GM18519 (cell line): ENCODE measurements at regions not wholly inside any gene's neighbourhood (a gene's known extent, or its start where the extent isn't known, plus 50 kb on each side); places are given as distances from the start of the nearest gene placed in this dataset.
"Not testable (repeated sequence)": the region's sequence is repeated elsewhere in the genome, so short reads cannot be mapped to it uniquely, and the experiment has no call there.

Experiments used
- ATAC-seq: cut with Tn5 transposase; IDR thresholded peaks from one replicate; pipeline ENCODE4 v1.9.1; 2021; ENCODE audit warnings: mild to moderate bottlenecking, moderate library complexity; ENCODE audit not compliant: unreplicated experiment, low FRiP score

DNA sequence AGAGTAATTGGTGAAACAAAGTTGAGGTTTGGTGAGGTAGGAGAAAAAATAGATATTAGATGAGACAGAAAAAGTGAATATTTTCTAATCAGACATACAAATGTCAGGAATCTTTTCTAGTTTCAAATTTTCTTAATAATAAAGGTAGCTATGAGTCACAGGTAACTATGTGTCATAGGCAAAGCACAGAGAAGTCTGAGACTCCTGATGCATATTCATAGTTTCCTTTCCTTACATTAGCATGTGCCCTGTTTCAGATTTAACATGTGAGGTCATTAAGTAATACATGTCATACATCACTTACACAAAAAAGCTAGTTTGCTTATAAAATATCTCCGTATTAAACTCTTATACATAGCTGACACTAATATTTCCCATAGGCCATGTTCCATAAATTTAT is 1141.3 kb upstream of the PCDH20 start:
- no peak for ATAC-seq

DNA sequence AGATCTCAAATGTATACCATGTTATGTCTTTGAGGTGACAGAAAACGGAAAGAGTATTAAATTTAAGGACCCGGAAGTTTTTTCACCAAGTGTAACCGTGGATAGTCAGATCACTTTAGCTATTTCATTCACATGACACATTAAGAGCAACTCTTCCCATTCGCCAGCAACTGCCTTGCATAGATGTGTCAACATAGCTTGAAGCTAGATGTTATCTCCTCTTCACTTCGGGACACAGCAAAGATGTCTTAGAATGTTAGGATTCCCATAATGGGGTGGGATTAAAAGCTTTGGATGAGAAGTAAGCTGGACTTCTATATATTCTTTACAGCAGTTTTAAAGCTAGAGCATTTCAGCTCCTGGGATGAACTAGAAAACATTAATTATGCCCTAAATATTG is 1135.9 kb upstream of the PCDH20 start:
- ATAC-seq, result no peak

DNA sequence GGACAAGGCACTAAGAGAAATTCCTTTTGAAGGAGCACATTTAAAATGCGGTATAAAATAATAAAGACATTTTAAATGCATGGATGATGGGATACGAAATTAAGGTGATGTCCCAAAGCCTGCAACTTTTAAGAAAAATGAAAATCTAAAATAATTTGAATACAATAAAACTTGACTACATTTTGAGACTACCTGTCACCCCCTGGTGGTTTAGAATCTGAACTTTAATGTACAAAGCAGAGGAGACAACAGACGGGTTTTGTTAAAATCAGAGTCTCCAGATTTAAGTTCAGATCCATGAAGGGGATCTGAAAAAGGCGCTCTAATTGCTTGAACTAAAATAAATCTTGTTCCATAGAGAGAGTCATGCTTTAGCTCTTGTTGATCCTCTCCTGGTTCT is 1129.3 kb upstream of the PCDH20 start:
- no peak for ATAC-seq

DNA sequence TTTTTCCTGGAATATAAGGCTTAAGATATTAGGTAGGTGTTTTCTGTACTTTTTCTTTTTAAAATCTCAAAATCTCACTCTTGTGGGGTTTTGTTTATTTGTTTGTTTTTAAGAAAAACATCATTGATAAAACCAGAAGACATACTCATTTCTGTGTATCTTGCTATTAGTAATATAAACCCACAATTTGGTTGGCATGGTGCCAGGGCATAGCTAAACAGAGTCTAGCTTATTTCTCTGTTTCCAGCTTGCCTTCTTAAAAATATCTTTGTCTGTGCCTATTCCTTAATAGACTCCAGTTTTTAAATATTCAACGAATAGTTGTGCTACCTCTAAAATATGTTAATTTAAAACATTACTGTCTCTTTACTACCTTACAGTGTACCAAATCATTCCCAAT is 1121.9 kb upstream of the PCDH20 start:
- no peak for ATAC-seq

DNA sequence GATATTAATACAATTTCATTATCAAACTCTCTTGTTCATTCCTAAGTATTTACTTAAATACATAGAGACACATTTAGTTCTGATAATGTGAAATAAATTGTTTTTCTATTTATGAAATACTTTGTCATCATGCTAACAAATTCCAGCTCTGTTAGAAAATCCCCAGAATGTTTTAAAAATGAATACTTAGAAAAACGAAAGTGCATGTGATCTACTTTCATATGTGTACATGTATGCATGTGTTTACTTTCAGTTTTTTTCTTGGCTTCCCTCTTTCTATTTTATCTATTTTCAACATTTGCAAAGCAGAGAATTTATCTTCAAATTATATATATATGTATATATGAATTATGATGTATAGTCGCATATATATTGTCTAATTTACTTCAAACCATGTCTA is 1110.0 kb upstream of the PCDH20 start:
- ATAC-seq, result peak; percentile 22

DNA sequence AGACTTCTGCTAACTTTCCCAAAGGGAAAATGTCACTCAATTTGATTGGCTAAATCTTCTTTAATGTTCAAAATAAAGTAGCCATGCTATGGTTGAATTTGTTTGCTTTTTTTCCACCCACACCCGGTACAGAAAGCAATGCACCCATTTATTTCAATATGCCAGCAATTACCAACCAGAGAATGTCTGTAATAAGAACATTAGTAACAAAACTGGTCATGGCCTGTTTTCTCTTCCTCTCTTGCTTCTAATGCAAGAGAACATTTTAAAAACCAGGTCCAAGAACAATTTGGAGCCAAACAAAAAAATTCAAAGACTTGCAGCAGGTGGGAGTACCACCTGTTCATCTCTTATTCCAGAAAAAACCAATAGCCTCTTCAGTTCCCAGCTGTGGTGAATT is 1108.8 kb upstream of the PCDH20 start:
- ATAC-seq, result peak; percentile 27

DNA sequence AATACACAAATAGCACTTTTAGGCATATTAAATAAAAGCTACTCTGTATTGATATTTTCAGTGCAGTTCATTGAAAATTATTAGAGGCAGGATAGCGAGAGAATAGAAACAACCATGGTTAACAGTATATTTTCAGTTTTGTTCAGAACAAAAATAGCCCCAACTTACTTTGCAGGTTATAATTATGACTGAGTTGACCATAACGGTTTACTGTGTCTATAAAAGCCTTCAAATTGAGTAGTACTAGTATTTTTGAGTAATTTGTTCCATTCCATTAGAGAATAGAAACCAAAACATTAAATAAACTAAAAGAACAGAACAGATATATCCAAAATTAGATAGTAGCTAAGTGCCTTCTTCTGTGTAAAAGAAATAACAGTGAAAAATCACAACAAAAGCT is 1108.4 kb upstream of the PCDH20 start:
- peak; percentile 90 for ATAC-seq

DNA sequence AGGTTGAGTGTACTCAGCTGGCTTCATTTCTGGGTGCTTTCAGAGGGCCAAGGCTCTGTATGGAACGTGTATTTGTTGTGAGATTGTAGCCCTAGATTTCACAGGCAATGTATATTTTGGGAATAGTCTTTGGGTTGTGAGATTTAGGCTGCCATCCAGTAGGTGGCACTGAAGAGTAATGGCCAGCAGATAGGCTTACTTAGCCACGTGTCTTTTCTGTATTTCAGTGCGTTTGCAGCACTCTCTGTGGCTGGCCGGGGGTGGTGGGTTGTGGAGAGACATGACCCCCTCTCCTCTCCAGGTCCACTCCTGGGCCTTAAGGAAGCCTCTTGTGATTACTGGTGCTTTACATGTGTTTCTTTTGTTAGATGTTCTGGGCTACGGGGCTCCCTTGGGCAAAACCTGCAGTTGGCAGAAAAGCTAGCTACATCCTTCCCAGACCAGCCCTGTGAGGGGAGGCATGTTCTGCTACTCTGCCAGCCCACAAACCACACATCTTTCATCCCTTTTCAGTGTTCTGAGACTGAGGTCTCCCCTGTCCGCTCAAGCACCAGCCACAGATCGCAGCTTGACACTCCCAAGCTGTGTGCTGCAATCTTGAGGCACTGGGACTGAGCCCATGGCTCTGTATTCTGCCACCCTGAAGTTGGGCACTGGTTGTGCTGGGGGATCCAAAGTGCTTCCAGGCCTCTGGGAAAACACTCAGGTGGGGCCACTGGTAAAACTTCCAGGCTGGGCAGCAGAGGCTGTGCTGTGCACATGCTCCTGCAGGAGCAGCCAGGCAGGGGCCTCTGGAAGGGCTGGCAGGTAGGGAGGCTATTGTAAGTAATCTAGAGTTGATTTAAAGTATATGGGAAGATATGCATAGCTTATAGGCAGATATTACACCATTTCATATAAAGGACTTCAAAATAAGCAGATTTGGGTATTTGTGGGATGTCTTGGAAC is 1096.8 kb upstream of the PCDH20 start:
- ATAC-seq, result peak; percentile 93

DNA sequence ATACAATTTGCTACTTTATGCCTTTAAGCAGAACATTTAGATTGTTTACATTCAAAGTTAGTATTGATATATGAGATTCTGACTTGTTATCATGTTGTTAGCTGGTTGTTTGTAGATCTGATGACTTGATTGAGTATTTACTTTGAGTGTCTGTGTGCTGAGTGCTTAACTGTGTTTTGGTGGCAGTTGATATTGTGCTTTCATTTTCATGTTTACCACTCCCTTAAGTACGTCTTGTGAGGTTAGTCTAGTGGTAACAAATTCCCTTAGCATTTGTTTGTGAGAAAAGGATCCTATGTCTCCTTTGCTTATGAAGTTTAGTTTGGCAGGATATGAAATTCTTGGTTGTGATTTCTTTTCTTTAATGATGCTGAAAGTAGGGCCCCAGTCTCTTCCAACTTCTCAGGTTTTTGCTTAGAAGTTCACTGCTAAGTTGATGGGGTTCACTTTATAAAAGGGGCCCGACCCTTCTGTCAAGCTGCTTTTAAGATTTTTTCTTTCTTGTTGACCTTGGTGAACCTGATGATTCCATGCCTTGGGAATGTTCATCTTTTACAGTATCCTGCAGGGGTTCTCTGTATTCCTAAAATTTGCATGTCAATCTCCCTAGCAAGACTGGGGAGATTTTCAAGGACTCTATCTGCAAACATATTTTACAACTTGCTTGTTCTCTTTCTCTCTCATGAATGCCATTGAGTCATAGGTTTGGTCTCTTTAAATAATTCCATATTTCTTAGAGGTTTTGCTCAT is 1095.4 kb upstream of the PCDH20 start:
- no peak for ATAC-seq

DNA sequence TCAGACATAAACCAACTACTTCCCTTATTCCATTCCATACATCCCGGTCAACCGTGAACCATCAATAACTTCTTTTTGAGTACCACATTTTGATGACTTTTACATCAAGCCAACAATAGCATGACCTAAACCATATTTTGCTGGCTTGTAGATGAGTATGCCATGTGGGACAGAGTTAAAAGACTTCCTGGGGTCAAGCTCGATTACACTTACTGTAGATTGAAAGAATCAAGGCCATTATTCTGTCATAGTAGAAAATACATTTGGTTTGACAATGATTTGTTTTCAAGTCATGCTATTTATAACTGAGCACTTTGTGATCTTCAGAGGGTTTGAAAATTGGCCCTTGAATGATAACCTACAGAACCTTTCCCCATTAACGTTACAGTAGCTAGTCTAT is 1086.9 kb upstream of the PCDH20 start:
- ATAC-seq, result no peak

DNA sequence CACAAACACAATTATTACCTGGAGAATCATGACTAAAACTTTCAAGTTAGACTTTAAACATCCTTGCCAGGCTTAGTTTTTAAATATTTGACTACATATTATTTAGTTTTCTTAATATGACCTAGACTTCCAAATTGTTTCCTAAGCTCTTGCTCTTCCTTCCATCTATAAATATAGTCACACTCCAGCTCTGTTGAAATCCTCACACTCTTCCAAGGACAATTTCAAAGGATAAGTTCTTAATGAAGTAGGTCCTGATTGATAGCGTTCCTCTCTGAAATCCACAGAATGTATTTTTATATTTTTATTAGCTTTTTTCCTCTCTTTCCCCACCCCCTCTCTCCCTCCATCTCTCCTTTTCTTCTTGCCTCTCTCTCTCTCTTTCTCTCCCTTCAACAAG is 1074.1 kb upstream of the PCDH20 start:
- no peak for ATAC-seq

DNA sequence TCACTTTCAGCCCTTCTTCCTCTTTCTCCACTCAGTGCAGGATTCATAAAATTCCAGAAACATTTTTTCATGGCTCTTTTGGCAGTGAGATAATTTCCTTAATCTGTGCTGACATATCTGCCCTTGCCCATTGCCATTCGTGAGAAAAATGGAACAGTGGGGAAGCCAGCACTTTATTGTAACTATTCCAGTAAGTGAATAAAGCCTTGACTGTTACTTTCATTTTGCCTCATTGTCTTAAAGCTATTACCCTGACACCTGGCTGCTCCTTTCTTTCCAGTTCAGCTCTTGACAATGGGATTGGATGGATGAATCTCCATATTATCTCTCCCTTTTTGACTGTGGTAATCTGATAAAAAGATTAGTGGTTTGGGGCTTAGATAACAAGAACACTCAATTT is 1068.1 kb upstream of the PCDH20 start:
- no peak for ATAC-seq

DNA sequence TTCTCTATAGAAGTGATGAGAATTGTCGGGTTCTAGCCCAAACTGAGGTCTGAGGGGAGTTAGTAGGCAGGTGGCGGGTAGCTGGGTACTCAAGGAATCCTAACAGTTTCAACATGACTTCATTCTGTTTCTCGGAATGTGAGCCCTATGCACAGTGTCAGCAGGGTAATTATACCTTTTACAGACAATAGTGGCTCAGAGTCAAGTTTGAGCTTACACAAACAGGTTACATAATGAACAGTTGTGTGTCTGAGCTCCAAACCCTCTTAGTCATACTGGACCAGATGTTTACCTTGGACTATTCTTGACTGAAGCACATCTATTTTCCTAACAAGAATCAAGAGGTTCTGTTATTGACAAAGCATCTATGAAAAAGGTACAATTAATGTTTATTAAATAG is 1066.7 kb upstream of the PCDH20 start:
- ATAC-seq, result no peak

DNA sequence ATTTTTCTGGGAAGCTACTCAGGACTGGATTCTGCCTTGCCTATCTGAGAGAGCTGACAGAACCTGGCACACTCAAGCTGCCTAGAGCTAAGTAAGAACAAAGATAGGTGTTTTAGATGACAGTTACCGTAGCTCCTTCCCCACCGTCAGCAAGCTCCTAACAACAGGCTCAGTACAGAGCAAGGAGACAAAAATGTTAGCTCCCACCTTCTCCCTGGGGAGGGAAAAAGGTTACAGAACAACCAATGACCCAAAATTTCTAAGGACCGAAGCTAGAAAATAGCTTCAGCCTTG is 1058.2 kb upstream of the PCDH20 start:
- ATAC-seq, result no peak

DNA sequence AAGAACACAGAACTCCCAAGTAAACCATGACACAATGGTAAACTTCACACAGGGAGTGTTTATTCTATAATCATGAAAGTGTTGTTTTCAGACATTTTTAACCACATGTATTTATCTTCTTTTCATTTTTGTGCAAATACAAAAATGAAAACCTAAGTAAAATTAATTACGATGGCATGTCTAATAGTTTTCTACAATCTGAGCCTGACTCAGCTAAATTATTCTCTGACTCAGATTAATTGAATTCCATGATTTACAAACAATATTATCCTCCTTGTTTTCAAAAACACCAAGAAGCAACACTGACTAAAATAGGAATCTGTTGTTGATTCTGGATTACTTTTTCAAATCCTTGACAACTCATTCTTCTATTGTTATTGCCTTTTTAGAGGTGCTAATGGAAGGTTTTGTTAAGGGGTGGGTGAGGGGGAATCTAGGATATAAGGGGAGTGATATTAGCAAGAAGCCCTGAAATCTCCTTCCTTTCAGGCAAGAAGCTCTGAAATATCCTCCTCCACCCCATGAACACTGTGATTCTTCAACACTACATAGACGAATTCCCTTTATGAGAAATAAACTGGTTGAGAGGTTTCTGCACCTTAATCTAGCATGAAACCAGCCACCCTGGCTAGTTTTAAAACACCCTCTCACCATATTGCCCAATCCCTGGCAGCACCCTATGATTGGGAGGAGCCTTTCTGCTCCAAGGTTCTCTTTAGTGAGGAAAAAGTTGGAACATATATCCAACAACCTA is 1057.7 kb upstream of the PCDH20 start:
- no peak for ATAC-seq

DNA sequence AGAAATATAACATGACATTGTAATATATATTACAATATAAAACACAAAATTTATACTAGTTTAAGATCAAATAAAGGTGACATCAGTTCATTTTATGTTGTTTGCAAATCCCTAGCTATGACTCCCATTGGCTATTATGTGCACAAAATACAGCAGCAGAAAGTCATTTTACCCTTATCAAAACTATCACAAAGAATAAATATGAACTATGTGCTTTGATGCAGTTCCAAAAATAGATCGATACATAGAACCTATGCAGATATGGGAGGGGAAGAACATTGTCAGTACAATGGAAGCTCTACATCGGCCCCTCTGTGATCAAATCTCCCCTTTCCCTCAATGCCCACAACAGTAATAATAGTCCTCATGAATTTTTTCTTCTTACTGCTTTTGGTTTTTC is 1038.1 kb upstream of the PCDH20 start:
- ATAC-seq, result no peak

DNA sequence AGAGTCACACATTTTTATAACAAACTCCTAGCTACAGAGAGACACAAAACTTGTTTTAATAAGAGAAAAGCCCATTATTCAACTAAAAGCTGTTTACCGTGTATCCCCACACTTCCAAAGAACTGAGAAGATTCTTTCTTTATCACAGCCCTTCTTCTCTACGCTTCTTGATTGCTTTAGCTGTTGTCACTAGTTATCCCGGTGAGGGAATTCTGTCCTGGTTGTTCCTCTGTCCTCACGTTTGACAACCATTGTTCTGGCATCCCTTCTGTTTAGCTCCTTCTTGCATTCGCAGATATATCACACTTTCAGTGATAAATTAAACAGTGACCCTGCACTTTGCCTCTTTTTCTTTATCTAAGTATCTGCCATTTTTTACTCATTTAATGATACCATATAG is 1035.1 kb upstream of the PCDH20 start:
- ATAC-seq, result no peak

DNA sequence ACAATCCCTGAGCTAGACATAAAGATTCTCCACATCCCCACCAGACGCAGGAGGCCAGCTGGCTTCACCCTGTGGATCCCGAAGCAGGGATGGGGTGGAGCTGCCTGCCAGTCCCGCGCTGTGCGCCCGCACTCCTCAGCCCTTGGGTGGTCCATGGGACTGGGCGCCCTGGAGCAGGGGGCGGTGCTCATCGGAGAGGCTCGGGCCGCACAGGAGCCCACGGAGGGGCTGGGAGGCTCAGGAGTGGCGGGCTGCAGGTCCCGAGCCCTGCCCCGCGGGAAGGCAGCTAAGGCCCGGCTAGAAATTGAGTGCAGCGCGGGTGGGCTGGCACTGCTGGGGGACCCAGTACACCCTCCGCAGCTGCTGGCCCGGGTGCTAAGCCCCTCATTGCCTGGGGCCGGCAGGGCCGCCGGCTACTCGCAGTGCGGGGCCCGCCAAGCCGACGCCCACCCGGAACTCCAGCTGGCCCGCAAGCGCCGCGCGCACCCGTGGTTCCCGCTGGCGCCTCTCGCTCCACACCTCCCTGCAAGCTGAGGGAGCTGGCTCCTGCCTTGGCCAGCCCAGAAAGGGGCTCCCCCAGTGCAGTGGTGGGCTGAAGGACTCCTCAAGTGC is 1032.2 kb upstream of the PCDH20 start:
- ATAC-seq, result not testable (repeated sequence)

DNA sequence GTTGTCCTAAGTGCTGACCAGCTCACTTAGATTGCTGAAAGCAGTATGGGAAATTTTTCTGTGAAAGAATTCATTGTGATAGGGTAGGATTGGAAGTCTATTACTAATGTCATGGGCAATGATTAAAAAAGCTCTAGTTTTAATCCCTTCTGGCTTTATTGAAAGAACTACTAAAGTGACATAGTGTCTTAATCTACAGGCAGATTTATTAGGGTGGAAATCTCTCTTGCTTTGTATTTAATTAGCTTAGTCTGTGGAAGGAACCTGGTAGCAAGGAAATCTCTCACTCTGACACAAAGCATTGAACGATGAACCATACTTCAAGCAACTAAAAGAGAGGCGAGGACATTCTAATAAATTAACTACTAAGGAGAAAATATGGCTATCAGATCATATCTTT is 1029.2 kb upstream of the PCDH20 start:
- no peak for ATAC-seq

DNA sequence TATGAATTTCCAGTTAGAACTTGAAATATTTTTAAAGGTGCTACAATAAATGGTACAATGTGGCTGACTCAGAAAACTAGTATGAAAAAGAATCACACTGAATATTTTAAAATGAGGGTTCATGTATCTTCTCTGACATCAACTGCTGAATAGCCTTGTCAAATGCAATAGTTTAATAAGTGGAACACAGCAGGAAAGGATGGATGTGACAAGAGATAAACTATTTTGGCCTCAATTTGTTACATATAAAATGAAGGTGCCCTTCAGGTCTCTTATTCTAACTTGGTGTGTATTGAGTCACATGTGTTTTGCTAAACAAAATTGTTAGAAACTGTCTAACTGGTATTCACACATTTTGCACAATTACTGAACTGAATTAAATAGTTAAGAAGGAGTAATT is 1018.4 kb upstream of the PCDH20 start:
- ATAC-seq, result no peak

DNA sequence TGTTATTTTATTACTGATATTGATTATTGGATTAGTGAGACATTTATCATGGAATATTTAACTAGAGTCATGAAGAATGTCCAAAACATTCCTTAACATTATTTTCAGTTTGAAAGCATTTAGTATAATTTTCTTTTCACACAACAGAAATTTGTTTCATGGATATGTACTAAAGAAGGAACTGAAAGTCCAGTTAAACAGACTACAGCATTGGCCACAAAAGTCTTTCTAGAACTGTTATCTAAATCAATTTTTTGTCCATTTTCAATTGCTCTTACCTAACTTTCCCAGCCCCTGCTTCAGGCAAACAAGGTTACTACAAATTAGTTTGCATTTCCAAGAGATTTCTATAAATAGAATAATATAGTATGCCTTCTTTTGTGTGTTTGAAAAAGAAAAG is 1018.0 kb upstream of the PCDH20 start:
- no peak for ATAC-seq
